ENCODE measurements at regions not wholly inside any gene's neighbourhood (a gene's known extent, or its start where the extent isn't known, plus 50 kb on each side); places are given as distances from the start of the nearest gene placed in this dataset.

- POLR2A ChIA-PET, result no interaction called here
- intact Hi-C loops (cut with micrococcal nuclease), result no loop called here
- H3K27ac Mint-ChIP-seq, result no peak overlapping the region
- H3K36me3 Mint-ChIP-seq, result no peaks in the 10 kb centered on the region
- peaks cover 4% of the 10 kb centered on the region for H3K27me3 Mint-ChIP-seq
- DNase-seq, result no peak
- no peaks in the 10 kb centered on the region for H3K9me3 Mint-ChIP-seq
- CTCF ChIA-PET, result no interaction called here
- H3K4me1 Mint-ChIP-seq (ENCODE audit: low read depth), result no peaks in the 10 kb centered on the region
- H3K4me3 Mint-ChIP-seq, result no peak overlapping the region
Measured at GRCh38 chr6:69623357-69623756, 173.5 kb downstream of the LMBRD1 start.

- Mint-ChIP-seq H3K36me3 (no peaks in the 10 kb centered on the region), H3K4me3 (no peak overlapping the region), H3K9me3 (no peaks in the 10 kb centered on the region), H3K4me1 (ENCODE audit: low read depth) (no peaks in the 10 kb centered on the region), H3K27me3 (peaks cover 4% of the 10 kb centered on the region), H3K27ac (no peak overlapping the region)
- intact Hi-C loops (cut with micrococcal nuclease), result no loop called here
- no peak for DNase-seq
- CTCF ChIA-PET, result no interaction called here
- POLR2A ChIA-PET, result no interaction called here
Measured at GRCh38 chr6:69622924-69623323, 173.9 kb downstream of the LMBRD1 start.

GRCh38 chr6:69622230-69622629, 174.6 kb downstream of the LMBRD1 start:
- H3K36me3 Mint-ChIP-seq, result no peaks in the 10 kb centered on the region
- DNase-seq, result no peak
- ChIA-PET POLR2A (no interaction called here), CTCF (no interaction called here)
- no peaks in the 10 kb centered on the region for H3K4me1 Mint-ChIP-seq (ENCODE audit: low read depth)
- intact Hi-C loops (cut with micrococcal nuclease), result no loop called here
- H3K27ac Mint-ChIP-seq, result no peak overlapping the region
- H3K27me3 Mint-ChIP-seq, result peaks cover 4% of the 10 kb centered on the region
- no peaks in the 10 kb centered on the region for H3K9me3 Mint-ChIP-seq
- no peak overlapping the region for H3K4me3 Mint-ChIP-seq

GRCh38 chr6:69617163-69617562, 179.6 kb downstream of the LMBRD1 start:
- intact Hi-C loops (cut with micrococcal nuclease), result no loop called here
- Mint-ChIP-seq H3K9me3 (no peaks in the 10 kb centered on the region), H3K27ac (no peak overlapping the region), H3K4me3 (no peak overlapping the region), H3K4me1 (ENCODE audit: low read depth) (no peaks in the 10 kb centered on the region), H3K36me3 (no peaks in the 10 kb centered on the region), H3K27me3 (peaks cover 3% of the 10 kb centered on the region)
- CTCF ChIA-PET, result no interaction called here
- no peak for DNase-seq
- POLR2A ChIA-PET, result no interaction called here

- Mint-ChIP-seq H3K27me3 (peaks cover 5% of the 10 kb centered on the region), H3K4me1 (ENCODE audit: low read depth) (no peaks in the 10 kb centered on the region), H3K4me3 (no peak overlapping the region), H3K9me3 (no peaks in the 10 kb centered on the region), H3K27ac (no peak overlapping the region), H3K36me3 (no peaks in the 10 kb centered on the region)
- ChIA-PET POLR2A (interaction anchor here (0.7 kb wide), 1 partner anchor 18 kb away, joined by 3 read pairs; no protein-coding TSS in a partner anchor), CTCF (no interaction called here)
- DNase-seq, result no peak
- intact Hi-C loops (cut with micrococcal nuclease), result no loop called here
Measured at GRCh38 chr6:69609836-69610472, 186.9 kb downstream of the LMBRD1 start.

- POLR2A ChIA-PET, result no interaction called here
- Mint-ChIP-seq H3K4me3 (no peak overlapping the region), H3K27ac (no peak overlapping the region), H3K36me3 (no peaks in the 10 kb centered on the region), H3K27me3 (peaks cover 5% of the 10 kb centered on the region), H3K9me3 (no peaks in the 10 kb centered on the region), H3K4me1 (ENCODE audit: low read depth) (no peaks in the 10 kb centered on the region)
- CTCF ChIA-PET, result no interaction called here
- no peak for DNase-seq
- intact Hi-C loops (cut with micrococcal nuclease), result no loop called here
Measured at GRCh38 chr6:69601132-69601531, 195.7 kb downstream of the LMBRD1 start.

GRCh38 chr6:69594405-69594804, 202.4 kb downstream of the LMBRD1 start:
- no peak overlapping the region for H3K4me3 Mint-ChIP-seq
- H3K27me3 Mint-ChIP-seq, result no peaks in the 10 kb centered on the region
- H3K36me3 Mint-ChIP-seq, result no peaks in the 10 kb centered on the region
- H3K4me1 Mint-ChIP-seq (ENCODE audit: low read depth), result no peaks in the 10 kb centered on the region
- H3K27ac Mint-ChIP-seq, result no peak overlapping the region
- no peaks in the 10 kb centered on the region for H3K9me3 Mint-ChIP-seq
- intact Hi-C loops (cut with micrococcal nuclease), result no loop called here
- ChIA-PET POLR2A (no interaction called here), CTCF (no interaction called here)
- no peak for DNase-seq

- POLR2A ChIA-PET, result no interaction called here
- H3K27ac Mint-ChIP-seq, result no peak overlapping the region
- H3K9me3 Mint-ChIP-seq, result no peaks in the 10 kb centered on the region
- CTCF ChIA-PET, result no interaction called here
- no peaks in the 10 kb centered on the region for H3K36me3 Mint-ChIP-seq
- no peak for DNase-seq
- no peaks in the 10 kb centered on the region for H3K27me3 Mint-ChIP-seq
- intact Hi-C loops (cut with micrococcal nuclease), result no loop called here
- H3K4me1 Mint-ChIP-seq (ENCODE audit: low read depth), result no peaks in the 10 kb centered on the region
- H3K4me3 Mint-ChIP-seq, result no peak overlapping the region
Measured at GRCh38 chr6:69593706-69594105, 203.1 kb downstream of the LMBRD1 start.

GRCh38 chr6:69589626-69590025, 207.2 kb downstream of the LMBRD1 start:
- CTCF ChIA-PET, result no interaction called here
- POLR2A ChIA-PET, result no interaction called here
- H3K27ac Mint-ChIP-seq, result no peak overlapping the region
- intact Hi-C loops (cut with micrococcal nuclease), result no loop called here
- no peak for DNase-seq
- no peaks in the 10 kb centered on the region for H3K9me3 Mint-ChIP-seq
- H3K4me3 Mint-ChIP-seq, result no peak overlapping the region
- H3K4me1 Mint-ChIP-seq (ENCODE audit: low read depth), result peaks cover 10% of the 10 kb centered on the region
- H3K36me3 Mint-ChIP-seq, result no peaks in the 10 kb centered on the region
- no peaks in the 10 kb centered on the region for H3K27me3 Mint-ChIP-seq

- Mint-ChIP-seq H3K4me3 (no peak overlapping the region), H3K9me3 (no peaks in the 10 kb centered on the region), H3K27me3 (peaks cover 4% of the 10 kb centered on the region), H3K27ac (no peak overlapping the region), H3K4me1 (ENCODE audit: low read depth) (peaks cover 16% of the 10 kb centered on the region), H3K36me3 (no peaks in the 10 kb centered on the region)
- intact Hi-C loops (cut with micrococcal nuclease), result no loop called here
- ChIA-PET CTCF (no interaction called here), POLR2A (no interaction called here)
- peak; percentile 22 for DNase-seq
Measured at GRCh38 chr6:69584913-69585729, 211.7 kb downstream of the LMBRD1 start.

GRCh38 chr6:69584536-69584912, 212.3 kb downstream of the LMBRD1 start:
- POLR2A ChIA-PET, result no interaction called here
- H3K4me3 Mint-ChIP-seq, result no peak overlapping the region

GRCh38 chr6:69581581-69581980, 215.2 kb downstream of the LMBRD1 start:
- Mint-ChIP-seq H3K36me3 (no peaks in the 10 kb centered on the region), H3K27me3 (peaks cover 5% of the 10 kb centered on the region), H3K4me1 (ENCODE audit: low read depth) (peaks cover 16% of the 10 kb centered on the region), H3K9me3 (no peaks in the 10 kb centered on the region), H3K27ac (no peak overlapping the region), H3K4me3 (no peak overlapping the region)
- DNase-seq, result no peak
- intact Hi-C loops (cut with micrococcal nuclease), result no loop called here
- CTCF ChIA-PET, result no interaction called here
- POLR2A ChIA-PET, result no interaction called here

More at GRCh38 chr6:69584536-69584912, 212.3 kb downstream of the LMBRD1 start:
- Mint-ChIP-seq H3K9me3 (no peaks in the 10 kb centered on the region), H3K27me3 (peaks cover 4% of the 10 kb centered on the region), H3K27ac (no peak overlapping the region), H3K4me1 (ENCODE audit: low read depth) (peaks cover 16% of the 10 kb centered on the region), H3K36me3 (no peaks in the 10 kb centered on the region)
- intact Hi-C loops (cut with micrococcal nuclease), result no loop called here
- no peak for DNase-seq
- CTCF ChIA-PET, result no interaction called here

- no peak for DNase-seq
- intact Hi-C loops (cut with micrococcal nuclease), result no loop called here
- no peaks in the 10 kb centered on the region for H3K36me3 Mint-ChIP-seq
- peaks cover 16% of the 10 kb centered on the region for H3K4me1 Mint-ChIP-seq (ENCODE audit: low read depth)
- POLR2A ChIA-PET, result no interaction called here
- peaks cover 5% of the 10 kb centered on the region for H3K27me3 Mint-ChIP-seq
- H3K4me3 Mint-ChIP-seq, result no peak overlapping the region
- CTCF ChIA-PET, result no interaction called here
- H3K9me3 Mint-ChIP-seq, result no peaks in the 10 kb centered on the region
- H3K27ac Mint-ChIP-seq, result no peak overlapping the region
Measured at GRCh38 chr6:69580706-69581105, 216.1 kb downstream of the LMBRD1 start.
